MM.1S (cell line): ENCODE measurements at regions not wholly inside any gene's neighbourhood (a gene's known extent, or its start where the extent isn't known, plus 50 kb on each side); places are given as distances from the start of the nearest gene placed in this dataset.

Experiments used
- EZH2 ChIP-seq: fragments of 300-600 bp; sonication (generic); optimal IDR thresholded peaks from 2 replicates; pipeline ENCODE3; 2017; ENCODE audit warnings: low read depth, mild to moderate bottlenecking, antibody characterized with exemption, low read length, mixed read lengths
- TF ChIP-seq, protein P1 (sequence below): fragments of 300-600 bp; sonication (generic); IDR thresholded peaks from 2 replicates; pipeline ENCODE4 v1.5.1; 2016; ENCODE audit warnings: antibody characterized with exemption, low read length, mixed read lengths

DNA sequence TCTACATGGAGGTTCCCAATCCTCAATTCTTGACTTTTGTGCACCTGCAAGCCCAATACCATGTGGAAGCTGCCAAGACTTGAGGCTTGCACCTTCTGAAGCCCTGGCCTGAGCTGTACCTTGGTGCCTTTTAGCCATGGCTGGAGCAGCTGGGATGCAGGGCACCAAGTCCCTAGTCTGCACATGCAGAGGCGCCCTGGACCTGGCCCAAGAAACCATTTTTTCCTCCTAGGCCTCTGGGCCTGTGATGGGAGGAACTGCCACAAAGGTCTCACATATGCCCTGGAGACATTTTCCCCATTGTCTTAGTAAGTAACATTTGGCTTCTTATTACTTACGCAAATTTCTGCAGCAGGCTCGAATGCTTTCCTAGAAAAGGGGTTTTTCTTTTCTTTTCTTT, 431.9 kb upstream of the ANO5 start:
- TF ChIP-seq, protein P1, sequence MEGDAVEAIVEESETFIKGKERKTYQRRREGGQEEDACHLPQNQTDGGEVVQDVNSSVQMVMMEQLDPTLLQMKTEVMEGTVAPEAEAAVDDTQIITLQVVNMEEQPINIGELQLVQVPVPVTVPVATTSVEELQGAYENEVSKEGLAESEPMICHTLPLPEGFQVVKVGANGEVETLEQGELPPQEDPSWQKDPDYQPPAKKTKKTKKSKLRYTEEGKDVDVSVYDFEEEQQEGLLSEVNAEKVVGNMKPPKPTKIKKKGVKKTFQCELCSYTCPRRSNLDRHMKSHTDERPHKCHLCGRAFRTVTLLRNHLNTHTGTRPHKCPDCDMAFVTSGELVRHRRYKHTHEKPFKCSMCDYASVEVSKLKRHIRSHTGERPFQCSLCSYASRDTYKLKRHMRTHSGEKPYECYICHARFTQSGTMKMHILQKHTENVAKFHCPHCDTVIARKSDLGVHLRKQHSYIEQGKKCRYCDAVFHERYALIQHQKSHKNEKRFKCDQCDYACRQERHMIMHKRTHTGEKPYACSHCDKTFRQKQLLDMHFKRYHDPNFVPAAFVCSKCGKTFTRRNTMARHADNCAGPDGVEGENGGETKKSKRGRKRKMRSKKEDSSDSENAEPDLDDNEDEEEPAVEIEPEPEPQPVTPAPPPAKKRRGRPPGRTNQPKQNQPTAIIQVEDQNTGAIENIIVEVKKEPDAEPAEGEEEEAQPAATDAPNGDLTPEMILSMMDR, result no peak
- no peak for TF ChIP-seq EZH2
